Panc1 (cell line): ENCODE measurements at regions not wholly inside any gene's neighbourhood (a gene's known extent, or its start where the extent isn't known, plus 50 kb on each side); places are given as distances from the start of the nearest gene placed in this dataset.

Experiments used
- ATAC-seq: fragments of 200-7000 bp; cut with Tn5 transposase; 2 replicates; pipeline ENCODE4 v1.9.1; 2020; ENCODE audit warnings: mild to moderate bottlenecking, moderate library complexity
- BruUV-seq: library from RNA; stranded (reverse); fragments of 400-500 nt; replicated peaks from 2 replicates; lab custom pipeline; 2021; lab: Mats Ljungman, UMichigan
- CTCF ChIA-PET: fragments of 300-600 bp; sonication (Branson Sonifier 250); formaldehyde crosslinking; loops from one replicate; lab custom pipeline; 2022; ENCODE audit warnings: antibody characterized with exemption; lab: Charles Lee
- POLR2A ChIA-PET: fragments of 300-600 bp; sonication (Branson Sonifier 250); formaldehyde crosslinking; loops from one replicate; lab custom pipeline; 2022; ENCODE audit warnings: antibody characterized with exemption; lab: Charles Lee
- DNase-seq: peaks from one replicate; pipeline ENCODE4 v3.0.0-alpha.2; 2010; ENCODE audit warnings: low read depth, low spot score
- H3K27ac ChIP-seq: 2 replicates; pipeline ENCODE4 v1.5.1; 2011; ENCODE audit warnings: mild to moderate bottlenecking, low read length, inconsistent platforms
- H3K27me3 ChIP-seq: fragments of 200-500 bp; sonication (Bioruptor generic); 2 replicates; pipeline ENCODE4 v1.6.0; 2014; ENCODE audit warnings: low read length, inconsistent platforms; ENCODE audit not compliant: control insufficient read depth, insufficient read depth
- H3K36me3 ChIP-seq: fragments of 200-500 bp; sonication (Bioruptor generic); 2 replicates; pipeline ENCODE4 v1.5.1; 2014; ENCODE audit warnings: inconsistent platforms, mild to moderate bottlenecking, low read length, moderate library complexity; ENCODE audit not compliant: control insufficient read depth, insufficient read depth
- H3K4me1 ChIP-seq: 2 replicates; pipeline ENCODE4 v1.5.1; 2011; ENCODE audit warnings: inconsistent platforms, mild to moderate bottlenecking, low read length, moderate library complexity; ENCODE audit not compliant: control insufficient read depth, insufficient read depth
- H3K4me3 ChIP-seq, 2 experiments: 2 replicates each; pipeline ENCODE4 v1.5.1; 2011 to 2012; ENCODE audit warnings: low read depth in 2 of 2, low read length in 2 of 2, mild to moderate bottlenecking in 2 of 2, inconsistent platforms in 1 of 2, moderate library complexity in 1 of 2
- H3K9me3 ChIP-seq: fragments of 200-500 bp; sonication (Bioruptor generic); 2 replicates; pipeline ENCODE4 v1.5.1; 2014; ENCODE audit warnings: low read depth, mild to moderate bottlenecking, inconsistent platforms, low read length, moderate library complexity; ENCODE audit not compliant: control insufficient read depth, insufficient read depth
- POLR2AphosphoS5 ChIP-seq: IDR thresholded peaks from 2 replicates; pipeline ENCODE4 v1.6.1; 2012; ENCODE audit warnings: mild to moderate bottlenecking, low read depth, low read length, moderate library complexity
- SIN3A ChIP-seq: IDR thresholded peaks from 2 replicates; pipeline ENCODE4 v1.6.1; 2012; ENCODE audit warnings: low read depth, mild to moderate bottlenecking, low read length, moderate library complexity, borderline replicate concordance; ENCODE audit not compliant: insufficient read depth
- TCF7L2 ChIP-seq: IDR thresholded peaks from 2 replicates; pipeline ENCODE4 v1.6.1; 2011; ENCODE audit warnings: mild to moderate bottlenecking, low read depth, low read length, inconsistent platforms
- in situ Hi-C: cut with HindIII; loops from 2 replicates; pipeline ENCODE4 v1.10.0; 2016; ENCODE audit warnings: low sequenced_read_pairs, low pct_unique_long_range_greater_than_20kb
- intact Hi-C: fragments of 100-400 bp; cut with micrococcal nuclease; formaldehyde crosslinking; loops from one replicate; pipeline ENCODE4 v1.10.0; 2022; ENCODE audit not compliant: unreplicated experiment
- TF ChIP-seq, protein P1 (sequence below), 2 experiments: IDR thresholded peaks; 2 replicates each; pipeline ENCODE4 v1.6.1; 2011 to 2012; ENCODE audit warnings: low read depth in 2 of 2, control low read depth in 1 of 2, low read length in 1 of 2, mild to moderate bottlenecking in 1 of 2, moderate library complexity in 1 of 2; ENCODE audit not compliant: insufficient read depth in 1 of 2
- TF ChIP-seq, protein P2 (sequence below): fragments of 450-650 bp; IDR thresholded peaks from 2 replicates; pipeline ENCODE4 v1.5.1; 2017; ENCODE audit warnings: mild to moderate bottlenecking

DNA sequence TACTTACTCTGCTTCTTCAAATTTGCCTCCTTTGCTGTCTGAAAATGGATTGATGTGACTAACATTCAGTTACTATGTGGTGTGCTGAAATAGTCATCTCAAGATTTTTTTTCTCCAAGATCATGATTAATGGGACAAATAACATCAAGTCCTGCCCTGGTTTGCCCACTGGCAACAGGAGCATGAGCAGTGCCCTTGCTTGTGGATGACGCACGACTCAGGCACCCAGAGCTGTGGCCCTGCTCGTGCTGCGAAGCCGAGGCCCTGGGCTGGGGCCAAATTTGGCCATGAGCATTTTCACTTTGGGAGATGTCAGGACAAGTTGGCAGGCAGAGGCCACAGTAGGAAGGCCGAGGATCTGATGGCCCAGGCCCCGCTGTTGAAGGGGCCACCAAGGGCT, 239.8 kb upstream of the IGFBP3 start:
- in situ Hi-C loops (no loop called here), intact Hi-C loops (no loop called here)
- ChIA-PET CTCF (no interaction called here), POLR2A (no interaction called here)
- TF ChIP-seq, protein P1, sequence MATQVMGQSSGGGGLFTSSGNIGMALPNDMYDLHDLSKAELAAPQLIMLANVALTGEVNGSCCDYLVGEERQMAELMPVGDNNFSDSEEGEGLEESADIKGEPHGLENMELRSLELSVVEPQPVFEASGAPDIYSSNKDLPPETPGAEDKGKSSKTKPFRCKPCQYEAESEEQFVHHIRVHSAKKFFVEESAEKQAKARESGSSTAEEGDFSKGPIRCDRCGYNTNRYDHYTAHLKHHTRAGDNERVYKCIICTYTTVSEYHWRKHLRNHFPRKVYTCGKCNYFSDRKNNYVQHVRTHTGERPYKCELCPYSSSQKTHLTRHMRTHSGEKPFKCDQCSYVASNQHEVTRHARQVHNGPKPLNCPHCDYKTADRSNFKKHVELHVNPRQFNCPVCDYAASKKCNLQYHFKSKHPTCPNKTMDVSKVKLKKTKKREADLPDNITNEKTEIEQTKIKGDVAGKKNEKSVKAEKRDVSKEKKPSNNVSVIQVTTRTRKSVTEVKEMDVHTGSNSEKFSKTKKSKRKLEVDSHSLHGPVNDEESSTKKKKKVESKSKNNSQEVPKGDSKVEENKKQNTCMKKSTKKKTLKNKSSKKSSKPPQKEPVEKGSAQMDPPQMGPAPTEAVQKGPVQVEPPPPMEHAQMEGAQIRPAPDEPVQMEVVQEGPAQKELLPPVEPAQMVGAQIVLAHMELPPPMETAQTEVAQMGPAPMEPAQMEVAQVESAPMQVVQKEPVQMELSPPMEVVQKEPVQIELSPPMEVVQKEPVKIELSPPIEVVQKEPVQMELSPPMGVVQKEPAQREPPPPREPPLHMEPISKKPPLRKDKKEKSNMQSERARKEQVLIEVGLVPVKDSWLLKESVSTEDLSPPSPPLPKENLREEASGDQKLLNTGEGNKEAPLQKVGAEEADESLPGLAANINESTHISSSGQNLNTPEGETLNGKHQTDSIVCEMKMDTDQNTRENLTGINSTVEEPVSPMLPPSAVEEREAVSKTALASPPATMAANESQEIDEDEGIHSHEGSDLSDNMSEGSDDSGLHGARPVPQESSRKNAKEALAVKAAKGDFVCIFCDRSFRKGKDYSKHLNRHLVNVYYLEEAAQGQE (IDR thresholded peaks at IDR 0.05; ENCODE audit: insufficient read depth in 1 of 2, low read depth in 2 of 2, low read length in 1 of 2): no peak
- TF ChIP-seq POLR2AphosphoS5 (no peak), SIN3A (no peak), TCF7L2 (no peak)
- TF ChIP-seq, protein P2, sequence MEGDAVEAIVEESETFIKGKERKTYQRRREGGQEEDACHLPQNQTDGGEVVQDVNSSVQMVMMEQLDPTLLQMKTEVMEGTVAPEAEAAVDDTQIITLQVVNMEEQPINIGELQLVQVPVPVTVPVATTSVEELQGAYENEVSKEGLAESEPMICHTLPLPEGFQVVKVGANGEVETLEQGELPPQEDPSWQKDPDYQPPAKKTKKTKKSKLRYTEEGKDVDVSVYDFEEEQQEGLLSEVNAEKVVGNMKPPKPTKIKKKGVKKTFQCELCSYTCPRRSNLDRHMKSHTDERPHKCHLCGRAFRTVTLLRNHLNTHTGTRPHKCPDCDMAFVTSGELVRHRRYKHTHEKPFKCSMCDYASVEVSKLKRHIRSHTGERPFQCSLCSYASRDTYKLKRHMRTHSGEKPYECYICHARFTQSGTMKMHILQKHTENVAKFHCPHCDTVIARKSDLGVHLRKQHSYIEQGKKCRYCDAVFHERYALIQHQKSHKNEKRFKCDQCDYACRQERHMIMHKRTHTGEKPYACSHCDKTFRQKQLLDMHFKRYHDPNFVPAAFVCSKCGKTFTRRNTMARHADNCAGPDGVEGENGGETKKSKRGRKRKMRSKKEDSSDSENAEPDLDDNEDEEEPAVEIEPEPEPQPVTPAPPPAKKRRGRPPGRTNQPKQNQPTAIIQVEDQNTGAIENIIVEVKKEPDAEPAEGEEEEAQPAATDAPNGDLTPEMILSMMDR: no peak
- H3K27ac ChIP-seq: no peak overlapping the region
- ATAC-seq: no peak
- H3K4me1 ChIP-seq: no peaks in the 10 kb centered on the region
- DNase-seq: no peak
- H3K4me3 ChIP-seq: no peak overlapping the region
- H3K36me3 ChIP-seq: no peaks in the 10 kb centered on the region
- BruUV-seq: no TSS peak
- H3K27me3 ChIP-seq: no peaks in the 10 kb centered on the region
- no peaks in the 10 kb centered on the region for H3K9me3 ChIP-seq

DNA sequence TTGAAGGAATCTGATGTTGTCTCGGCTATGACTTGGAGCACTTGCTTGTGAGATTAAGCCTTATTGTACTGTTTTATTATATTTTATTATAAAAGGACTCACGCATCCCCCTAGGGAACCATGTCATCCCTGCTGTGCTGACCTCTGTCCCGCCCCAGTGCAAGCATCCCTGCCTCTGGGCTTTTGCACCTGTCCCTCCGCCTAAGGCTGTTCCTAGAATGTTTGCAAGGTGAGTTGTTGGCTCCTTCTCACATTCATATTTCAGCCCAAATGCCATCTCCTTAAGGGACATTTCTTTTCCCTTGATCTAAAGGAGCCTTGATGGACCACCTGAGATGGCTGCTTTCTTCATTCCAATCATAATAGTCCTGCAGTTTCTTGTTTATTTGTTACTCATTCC, 236.9 kb upstream of the IGFBP3 start:
- Histone ChIP-seq H3K4me1 (peaks cover 2% of the 10 kb centered on the region; the same call in 1 of the 2 replicates), H3K9me3 (no peaks in the 10 kb centered on the region), H3K4me3 (no peak overlapping the region), H3K27ac (no peak overlapping the region), H3K36me3 (no peaks in the 10 kb centered on the region), H3K27me3 (no peaks in the 10 kb centered on the region)
- BruUV-seq: no TSS peak
- ATAC-seq: no peak
- DNase-seq: no peak
- CTCF ChIA-PET: no interaction called here
- intact Hi-C loops (loop anchor here (10.0 kb wide), 1 partner anchor 63 kb away; no protein-coding TSS in a partner anchor), in situ Hi-C loops (no loop called here)
- no peak for TF ChIP-seq TCF7L2
- no peak for TF ChIP-seq POLR2AphosphoS5
- TF ChIP-seq, protein P1 (IDR thresholded peaks at IDR 0.05; ENCODE audit: insufficient read depth in 1 of 2, low read depth in 2 of 2, low read length in 1 of 2): no peak
- TF ChIP-seq SIN3A: no peak
- TF ChIP-seq, protein P2: no peak
- POLR2A ChIA-PET: no interaction called here
